K562 (cell line): ENCODE measurements at regions not wholly inside any gene's neighbourhood (a gene's known extent, or its start where the extent isn't known, plus 50 kb on each side); places are given as distances from the start of the nearest gene placed in this dataset.

Experiments
- ATAC-seq: fragments of 200-7000 bp; cut with Tn5 transposase; 3 replicates; pipeline ENCODE4 v1.9.1; 2020; ENCODE audit warnings: moderate library complexity
- BruUV-seq: library from RNA; stranded (reverse); fragments of 400-500 nt; replicated peaks from 2 replicates; lab custom pipeline; 2021; lab: Mats Ljungman, UMichigan
- CTCF ChIA-PET: fragments of 300-600 bp; formaldehyde crosslinking; extraction: SDS; loops from one replicate; lab custom pipeline; 2021; ENCODE audit warnings: low intra/inter-chr PET ratio; lab: Yijun Ruan, JAX
- POLR2A ChIA-PET: fragments of 300-600, 350-650 bp; sonication (Branson Sonifier 250); formaldehyde crosslinking; extraction: SDS; loops from one replicate; lab custom pipeline; 2021; ENCODE audit warnings: antibody characterized with exemption, inconsistent platforms; lab: Yijun Ruan, JAX
- DNase-seq, 4 experiments: peaks; one replicate each; pipeline versions ENCODE4 v3.0.0 to v3.0.0-alpha.2; 2011 to 2018; ENCODE audit warnings: low spot score in 3 of 4, mixed read lengths in 3 of 4; ENCODE audit errors: extremely low read depth in 1 of 4
- FAIRE-seq: peaks from 2 replicates; lab custom pipeline; 2011; peaks lifted over from hg19 to GRCh38; lab: Jason Lieb, UNC
- H2AFZ ChIP-seq: 2 replicates; pipeline ENCODE4 v1.6.0; 2011; ENCODE audit warnings: low read depth, low read length, control low read depth, inconsistent platforms
- H3K27ac ChIP-seq: fragments of 200-600 bp; 3 replicates; pipeline ENCODE4 v1.8.0; 2011; ENCODE audit warnings: low read depth, mild to moderate bottlenecking, control low read depth, inconsistent platforms, low read length, moderate library complexity, mixed read lengths; ENCODE audit errors: extremely low read depth
- H3K27me3 ChIP-seq, 2 experiments: fragments of 300-600 bp in 1 of 2; 2 replicates in 1 of 2; 3 replicates in 1 of 2; pipeline versions ENCODE4 v1.6.0 to v1.8.0; 2011; ENCODE audit warnings: inconsistent platforms in 2 of 2, low read length in 2 of 2, mild to moderate bottlenecking in 1 of 2, mixed read lengths in 1 of 2, moderate library complexity in 1 of 2; ENCODE audit not compliant: control insufficient read depth in 2 of 2, insufficient read depth in 2 of 2
- H3K36me3 ChIP-seq: fragments of 300-600 bp; 3 replicates; pipeline ENCODE4 v1.8.0; 2011; ENCODE audit warnings: mild to moderate bottlenecking, low read length, inconsistent platforms; ENCODE audit not compliant: control insufficient read depth, insufficient read depth
- H3K4me1 ChIP-seq, 2 experiments: fragments of 200-600 bp in 1 of 2; replicated peaks in 1 of 2; 2 replicates in 1 of 2; 3 replicates in 1 of 2; pipeline versions ENCODE4 v1.5.1 to v1.8.0; 2011; ENCODE audit warnings: inconsistent platforms in 2 of 2, low read length in 2 of 2, mild to moderate bottlenecking in 1 of 2, mixed read lengths in 1 of 2, moderate library complexity in 1 of 2; ENCODE audit not compliant: control insufficient read depth in 2 of 2, insufficient read depth in 2 of 2
- H3K4me2 ChIP-seq: 2 replicates; pipeline ENCODE4 v1.6.1; 2011; ENCODE audit warnings: low read length, control low read depth, inconsistent platforms, mixed read lengths; ENCODE audit not compliant: insufficient read depth
- H3K4me3 ChIP-seq: fragments of 200-600 bp; sonication (generic), shearing (Covaris generic); 2 replicates; pipeline ENCODE4 v1.5.1; 2016; ENCODE audit warnings: control low read depth, inconsistent platforms
- H3K79me2 ChIP-seq: fragments of 200-600 bp; 3 replicates; pipeline ENCODE4 v1.8.0; 2011; ENCODE audit warnings: low read length, inconsistent platforms; ENCODE audit not compliant: control insufficient read depth, insufficient read depth
- H3K9ac ChIP-seq, 2 experiments: 2 replicates each; pipeline versions ENCODE4 v1.6.0 to v1.6.1; 2011; ENCODE audit warnings: low read depth in 2 of 2, low read length in 2 of 2, control low read depth in 1 of 2, inconsistent platforms in 1 of 2, mild to moderate bottlenecking in 1 of 2, mixed read lengths in 1 of 2; ENCODE audit not compliant: insufficient read depth in 1 of 2
- H3K9me1 ChIP-seq: one replicate; pipeline ENCODE4 v1.6.0; 2011; ENCODE audit warnings: inconsistent platforms, mild to moderate bottlenecking, low read length, moderate library complexity; ENCODE audit not compliant: control insufficient read depth, insufficient read depth
- H3K9me3 ChIP-seq: replicated peaks from 2 replicates; pipeline ENCODE4 v1.5.1; 2011; ENCODE audit warnings: low read depth, low read length, inconsistent platforms; ENCODE audit not compliant: control insufficient read depth, insufficient read depth
- H4K20me1 ChIP-seq: replicated peaks from 2 replicates; pipeline ENCODE4 v1.6.1; 2011; ENCODE audit warnings: low read length, inconsistent platforms, mixed read lengths; ENCODE audit not compliant: control insufficient read depth, insufficient read depth
- CHD1 ChIP-seq: fragments of 200-600 bp; sonication (generic); IDR thresholded peaks from one replicate; pipeline ENCODE4 v1.6.1; 2012; ENCODE audit warnings: mild to moderate bottlenecking, moderate library complexity, low read length, inconsistent platforms
- ETS2 ChIP-seq: IDR thresholded peaks from 2 replicates; pipeline ENCODE4 v1.6.1; 2016; ENCODE audit warnings: borderline replicate concordance, missing genetic modification characterization, mild to moderate bottlenecking, moderate library complexity, missing compliant biosample characterization; ENCODE audit not compliant: poor library complexity, severe bottlenecking
- HSF4 ChIP-seq: fragments of 250-450 bp; sonication (Bioruptor Pico); IDR thresholded peaks from 2 replicates; pipeline ENCODE4 v2.1.2; 2022; ENCODE audit warnings: mild to moderate bottlenecking, moderate library complexity, borderline replicate concordance
- KDM1A ChIP-seq, 2 experiments: fragments of 450-650 bp; IDR thresholded peaks; 2 replicates each; pipeline ENCODE4 v1.6.1; 2016; ENCODE audit warnings: mild to moderate bottlenecking in 2 of 2
- MBD2 ChIP-seq: sonication (generic); IDR thresholded peaks from 2 replicates; pipeline ENCODE4 v1.6.1; 2016; ENCODE audit warnings: low read depth, borderline replicate concordance
- TFAM ChIP-seq: fragments of 250-450 bp; sonication (Bioruptor Pico); conservative IDR thresholded peaks from 2 replicates; pipeline ENCODE4 v1.5.0; 2021; ENCODE audit warnings: mild to moderate bottlenecking, moderate library complexity
- ZC3H4 ChIP-seq: sonication (generic); formaldehyde crosslinking; IDR thresholded peaks from 2 replicates; pipeline ENCODE4 v1.9.0; 2021; ENCODE audit warnings: missing genetic modification reagents, borderline replicate concordance
- ZKSCAN1 ChIP-seq: fragments of 150-350 bp; IDR thresholded peaks from 2 replicates; pipeline ENCODE4 v1.6.1; 2016; ENCODE audit warnings: low read depth, low read length
- ZNF175 ChIP-seq: fragments of 200-800 bp; sonication (Bioruptor generic); IDR thresholded peaks from 2 replicates; pipeline ENCODE4 v1.6.1; 2016; ENCODE audit warnings: low read depth, mild to moderate bottlenecking, missing genetic modification characterization, missing compliant biosample characterization
- ZNF589 ChIP-seq: fragments of 200-800 bp; sonication (Bioruptor generic); IDR thresholded peaks from 2 replicates; pipeline ENCODE4 v1.6.1; 2016; ENCODE audit warnings: low read depth, missing genetic modification characterization, missing compliant biosample characterization
- WGBS: fragments of 100-300 bp; shearing (Covaris generic); methylation state at CpG from one replicate; pipeline ENCODE4 v1.1.6; 2016; ENCODE audit warnings: low coverage, mixed read lengths; ENCODE audit not compliant: insufficient coverage; ENCODE audit errors: missing lambda C conversion rate; 5-methylcytosine and 5-hydroxymethylcytosine counted together
- in situ Hi-C: fragments of 300-500 bp; cut with MboI; formaldehyde crosslinking; loops from 4 replicates; pipeline ENCODE4 v1.15.0; 2018; ENCODE audit warnings: inconsistent platforms, mixed read lengths
- intact Hi-C: fragments of 100-400 bp; cut with micrococcal nuclease; formaldehyde crosslinking; loops from 2 replicates; pipeline ENCODE4 v1.14.2; 2022

DNA sequence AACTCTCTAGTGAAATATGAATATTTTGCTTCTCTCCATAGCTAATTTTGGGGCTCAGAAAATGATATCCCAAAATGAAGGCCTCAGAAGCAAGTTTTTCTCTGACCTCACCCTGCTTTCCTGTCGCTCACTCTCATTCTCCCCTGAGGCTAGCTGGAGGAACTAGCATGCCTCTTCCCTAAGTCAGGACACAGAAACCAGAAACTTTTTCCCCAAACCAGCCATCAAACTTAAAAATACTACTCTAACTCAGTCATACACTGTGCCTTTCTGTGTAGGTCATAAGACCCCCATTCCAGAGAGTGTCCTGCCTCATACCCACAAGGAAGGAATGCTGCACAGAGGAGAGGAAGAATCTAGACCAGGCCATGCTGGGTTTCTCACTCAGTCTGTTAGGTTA lies 329.6 kb downstream of the PCDH20 start:
- no peak for TF ChIP-seq ZKSCAN1
- no peak for TF ChIP-seq MBD2
- no peak for TF ChIP-seq ETS2 (tag)
- no peak for TF ChIP-seq HSF4 (CRISPR knock-in tag)
- TF ChIP-seq ZNF589 (CRISPR knock-in tag), result no peak
- TF ChIP-seq ZC3H4 (CRISPR knock-in tag), result no peak
- no peak for TF ChIP-seq ZNF175 (CRISPR knock-in tag)
- no peak for TF ChIP-seq TFAM
- no peak for TF ChIP-seq KDM1A (IDR thresholded peaks at IDR 0.05)
- no peak for TF ChIP-seq CHD1
- TF ChIP-seq, all 486 proteins: peak for 0
- Histone ChIP-seq H3K27me3 (no peaks in the 10 kb centered on the region), H3K9me3 (no peaks in the 10 kb centered on the region), H3K4me1 (no peaks in the 10 kb centered on the region), H3K4me2 (no peak overlapping the region), H3K9me1 (no peaks in the 10 kb centered on the region), H3K4me3 (no peak overlapping the region), H3K36me3 (no peaks in the 10 kb centered on the region), H3K9ac (no peak overlapping the region), H3K27ac (no peak overlapping the region), H3K79me2 (no peaks in the 10 kb centered on the region), H4K20me1 (no peaks in the 10 kb centered on the region), H2AFZ (no peak overlapping the region)
- 0% methylated on average over 1 of the region's 1 CpG for WGBS
- no TSS peak for BruUV-seq
- POLR2A ChIA-PET, result no interaction called here
- in situ Hi-C loops, result no loop called here
- no peak for DNase-seq
- FAIRE-seq, result no peak
- CTCF ChIA-PET, result no interaction called here
- intact Hi-C loops, result no loop called here
- ATAC-seq, result no peak
